Stromal cell of bone marrow (primary cell): ENCODE measurements at regions not wholly inside any gene's neighbourhood (a gene's known extent, or its start where the extent isn't known, plus 50 kb on each side); places are given as distances from the start of the nearest gene placed in this dataset.

Source experiments
- DNase-seq: peaks from one replicate; pipeline ENCODE4 v3.0.0-alpha.2; 2012; ENCODE audit warnings: low read depth

DNA sequence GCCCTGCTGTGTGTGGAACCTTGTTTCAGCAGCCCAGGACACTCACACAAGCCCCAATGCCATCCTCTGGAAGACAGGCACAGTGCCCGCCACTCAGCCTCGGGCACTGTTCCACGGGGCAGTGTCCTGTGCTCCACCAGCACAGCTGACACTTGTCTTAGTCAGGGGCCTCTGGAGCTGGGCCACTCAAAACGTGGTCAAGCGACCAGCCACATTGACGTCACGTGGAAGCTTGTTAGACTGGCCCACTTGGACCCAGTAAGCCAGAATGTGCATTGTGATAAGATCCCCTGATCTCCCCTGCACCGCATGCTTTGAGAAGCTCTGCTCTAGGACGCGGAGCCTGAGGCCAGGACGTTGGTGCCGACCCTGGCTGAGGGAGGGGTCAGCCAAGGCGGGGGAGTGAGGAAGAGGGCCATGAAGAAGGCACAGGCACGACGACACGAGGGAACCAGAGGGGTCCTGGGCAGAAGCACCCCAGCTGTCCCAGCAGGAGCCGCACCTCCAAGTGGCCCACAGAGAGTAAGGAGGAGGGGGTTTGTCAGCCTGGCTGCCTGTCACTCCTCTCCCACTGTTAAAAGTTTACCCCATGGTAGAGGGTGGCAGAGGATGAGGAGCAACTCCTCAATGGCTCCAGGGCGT lies 64.6 kb downstream of the LINC01488 start:
- DNase-seq, result no peak

DNA sequence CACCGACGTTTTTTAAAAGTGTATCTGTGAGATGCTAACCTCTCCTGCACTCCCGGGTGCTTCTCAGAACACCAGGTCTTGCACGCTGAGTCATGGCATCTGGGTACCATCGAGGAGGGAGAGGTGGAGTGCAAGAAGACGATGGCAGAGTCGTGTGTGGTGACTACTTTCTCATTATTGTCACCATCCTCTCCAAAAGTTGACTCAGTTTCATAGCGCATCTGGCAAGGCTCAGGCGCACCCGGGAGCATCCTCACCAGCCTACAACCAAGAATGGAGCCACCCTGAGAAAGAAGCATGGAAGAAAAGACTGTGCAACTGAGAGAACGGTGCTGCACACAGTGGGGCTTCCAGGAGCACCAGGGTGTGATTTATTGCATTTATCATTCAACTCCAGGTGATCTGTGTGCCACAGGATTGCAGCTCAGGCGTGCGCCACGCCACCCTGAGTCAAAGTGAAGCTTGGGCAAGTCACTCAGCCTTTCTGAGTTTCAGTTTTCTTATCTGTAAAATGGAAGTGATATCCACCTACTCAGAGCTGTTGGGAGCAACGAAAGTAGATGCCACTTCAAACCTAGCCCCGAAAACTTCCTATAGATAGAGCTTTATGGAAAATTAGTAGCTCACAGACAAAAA lies 65.4 kb downstream of the LINC01488 start:
- no peak for DNase-seq

- DNase-seq, result no peak
Observed at GRCh38 chr11:69550846-69551245, 69.4 kb downstream of the LINC01488 start.

DNA sequence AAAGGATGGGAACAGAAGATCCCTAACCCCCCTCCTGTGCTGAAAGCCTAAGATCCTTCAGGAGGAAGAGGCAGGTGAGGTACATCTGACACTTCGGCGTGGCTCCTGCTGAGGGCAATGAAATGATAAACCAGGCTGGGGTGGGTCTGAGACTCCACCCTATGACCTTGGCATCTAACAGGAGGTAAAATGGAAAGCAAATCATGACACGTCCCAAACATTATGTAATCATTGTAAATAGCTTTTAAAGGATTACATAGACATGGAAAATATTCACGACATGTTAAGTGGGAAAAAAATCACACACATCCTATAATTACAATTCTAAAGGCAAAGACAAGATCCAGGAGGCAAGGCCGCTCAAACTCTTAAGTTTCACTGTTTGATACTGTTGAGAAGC lies 70.5 kb downstream of the LINC01488 start:
- DNase-seq, result no peak

DNA sequence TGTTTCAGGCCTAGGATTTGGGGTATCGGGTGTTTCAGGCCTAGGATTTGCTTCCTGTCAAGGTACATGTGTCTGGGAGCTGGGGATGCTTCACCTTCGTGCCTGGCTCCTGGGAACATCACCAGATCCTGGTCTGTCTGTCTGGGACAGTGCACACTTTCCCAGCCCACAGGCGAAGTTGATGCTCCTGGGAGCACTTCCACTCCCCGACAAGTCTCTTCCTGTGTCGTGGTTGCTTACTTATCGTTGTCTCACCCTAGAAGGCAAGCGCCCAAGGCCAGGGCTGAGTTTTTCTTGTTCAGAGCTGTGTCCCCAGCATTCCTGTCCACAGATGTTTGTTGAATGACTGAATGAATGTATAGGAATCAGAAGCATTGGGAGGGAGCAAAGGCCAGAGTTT lies 71.5 kb downstream of the LINC01488 start:
- no peak for DNase-seq

DNA sequence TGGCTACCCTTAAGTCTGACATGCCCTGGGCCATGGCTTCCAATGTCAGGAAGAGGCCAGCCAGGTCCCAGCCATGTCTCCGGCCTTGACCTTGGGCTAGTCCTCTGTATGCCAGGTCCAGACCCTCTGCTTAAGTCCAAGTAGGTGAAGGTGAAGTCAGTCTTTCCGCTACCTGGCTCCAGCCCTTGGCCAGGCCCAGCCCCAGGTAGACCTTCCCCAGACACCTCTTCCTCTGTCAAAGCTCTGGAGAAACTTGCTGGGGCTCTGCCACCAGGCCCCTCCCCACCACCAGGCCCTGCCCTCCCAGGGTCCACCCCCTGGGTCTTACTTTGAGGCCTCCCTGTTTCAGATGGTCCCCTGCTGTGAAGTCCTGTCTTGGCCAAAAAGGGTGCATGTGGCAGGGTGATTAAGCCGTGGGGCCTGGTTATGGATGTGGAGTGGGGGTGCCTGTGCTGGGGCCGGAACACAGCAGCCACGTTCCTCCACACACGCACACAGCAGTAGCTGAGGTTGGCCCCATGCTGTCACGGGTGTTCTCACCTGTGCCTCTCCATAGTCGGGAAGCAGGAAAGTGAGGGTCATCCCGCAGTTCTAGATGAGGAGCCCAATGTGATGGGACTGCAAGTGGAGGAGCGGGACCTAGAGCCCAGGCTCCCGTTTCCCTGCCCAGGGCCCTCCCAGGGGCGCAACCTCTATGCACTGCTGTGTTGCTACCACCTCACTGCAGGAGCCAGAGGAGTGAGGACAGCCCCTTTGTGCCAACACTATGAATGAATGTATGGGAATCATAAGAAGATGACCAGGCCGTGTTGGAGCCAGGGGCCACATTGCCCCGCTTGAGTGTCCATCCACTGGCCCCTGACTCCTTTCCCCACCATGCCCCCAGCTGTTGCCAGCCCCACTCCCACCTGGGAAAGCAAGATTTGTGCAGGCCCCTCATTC lies 72.2 kb downstream of the LINC01488 start:
- no peak for DNase-seq

- DNase-seq, result no peak
Observed at GRCh38 chr11:69554849-69555248, 73.4 kb downstream of the LINC01488 start.

- DNase-seq, result no peak
Observed at GRCh38 chr11:69557266-69557665, 75.8 kb downstream of the LINC01488 start.

- no peak for DNase-seq
Observed at GRCh38 chr11:69558519-69558941, 77.1 kb downstream of the LINC01488 start.

- no peak for DNase-seq
Observed at GRCh38 chr11:69559181-69559580, 77.7 kb downstream of the LINC01488 start.

- DNase-seq, result no peak
Observed at GRCh38 chr11:69560141-69560790, 78.8 kb downstream of the LINC01488 start.

DNA sequence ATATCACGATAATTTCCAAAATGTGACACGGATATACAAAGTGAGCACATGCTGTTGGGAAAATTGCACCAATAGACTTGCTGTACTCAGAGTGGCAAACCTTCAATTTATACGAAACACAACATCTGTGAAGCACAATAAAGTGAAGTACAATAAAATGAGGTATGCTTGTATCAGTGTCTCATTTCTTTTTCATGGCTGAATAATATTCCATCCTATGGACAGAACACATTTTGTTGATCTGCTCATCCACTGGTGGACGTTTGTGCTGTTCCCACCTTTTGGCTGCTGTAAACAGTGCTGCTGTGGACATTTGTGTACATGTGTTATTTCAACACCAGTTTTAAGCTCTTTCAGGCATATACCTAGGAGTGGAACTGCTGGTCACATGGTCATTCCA lies 78.7 kb upstream of the CCND1 start:
- no peak for DNase-seq

DNA sequence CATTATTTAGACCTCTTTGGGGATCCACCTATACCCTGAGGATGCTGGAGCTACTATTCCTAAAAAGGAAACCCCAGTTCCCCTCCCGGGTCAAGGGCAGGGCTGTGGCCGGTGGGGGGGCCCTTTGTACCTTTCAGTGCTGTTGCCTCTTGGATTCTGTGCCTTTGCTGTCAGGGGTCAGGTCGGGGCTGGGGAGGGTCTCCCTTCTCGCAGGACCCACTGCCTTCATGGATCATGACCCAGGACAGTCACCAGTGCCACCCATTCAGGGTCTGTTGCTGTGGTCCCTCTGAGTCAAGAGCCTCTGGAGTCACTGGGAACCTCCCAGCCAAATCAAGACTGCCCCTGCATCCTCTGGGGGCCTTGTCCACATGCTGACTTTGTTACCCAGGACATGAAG lies 78.1 kb upstream of the CCND1 start:
- DNase-seq, result no peak

GRCh38 chr11:69563306-69563705 lies 77.7 kb upstream of the CCND1 start:
- DNase-seq, result no peak

DNA sequence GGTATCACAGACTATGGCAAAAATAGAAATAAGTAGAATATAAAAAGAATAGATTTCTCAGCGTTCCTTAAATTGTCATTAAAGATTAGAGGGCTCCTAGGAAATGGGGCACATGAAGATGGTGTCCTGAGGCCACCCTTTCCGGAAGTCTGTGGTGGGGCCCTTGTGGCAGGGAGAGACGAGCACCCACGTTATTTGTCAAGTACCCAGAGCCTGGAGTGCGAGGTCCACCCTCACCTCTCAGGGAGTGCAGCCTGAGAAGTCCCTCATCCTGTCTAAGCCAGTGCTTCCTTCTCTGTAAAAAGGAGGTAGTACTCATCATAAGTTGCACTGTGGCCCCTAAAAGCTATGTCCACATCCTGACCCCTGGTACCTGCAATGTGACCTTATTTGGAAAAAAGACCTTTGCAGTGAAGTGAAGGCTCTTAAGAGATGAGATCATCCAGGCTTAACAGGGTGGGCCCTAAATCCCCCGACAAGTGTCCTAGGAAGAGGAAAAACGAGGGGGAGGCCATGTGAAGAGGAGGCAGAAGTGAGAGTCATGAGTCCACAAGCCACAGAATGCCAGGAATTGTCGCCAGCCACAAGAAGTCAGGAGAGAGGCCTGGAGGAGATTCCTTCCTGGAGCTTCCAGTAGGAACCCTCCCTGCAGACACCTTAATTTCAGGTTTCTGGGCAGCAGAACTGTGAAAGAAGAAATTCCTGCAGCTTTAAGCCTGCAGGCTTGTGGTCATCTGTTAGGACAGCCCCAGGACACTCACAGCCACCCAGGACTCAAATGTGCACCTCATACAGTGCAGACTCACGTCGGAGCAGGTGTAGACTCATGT lies 76.8 kb upstream of the CCND1 start:
- no peak for DNase-seq

DNA sequence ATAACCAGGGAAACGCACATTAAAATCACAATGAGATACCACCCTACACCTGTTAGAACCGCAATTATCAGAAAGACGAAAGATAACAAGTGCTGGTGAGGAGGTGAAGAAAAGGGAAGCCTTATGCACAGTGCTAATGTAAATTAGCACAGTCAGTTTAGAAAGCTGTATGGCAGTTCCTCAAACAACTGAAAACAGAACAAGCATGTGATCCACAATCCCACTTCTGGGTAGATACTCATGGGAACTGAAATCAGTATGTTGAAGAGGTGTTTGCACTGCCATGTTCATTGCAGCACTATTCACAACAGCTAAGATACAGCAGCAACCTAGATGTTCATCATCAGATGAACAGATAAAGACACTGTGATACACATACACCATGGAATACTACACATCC lies 75.0 kb upstream of the CCND1 start:
- no peak for DNase-seq

GRCh38 chr11:69567951-69568808 lies 72.8 kb upstream of the CCND1 start:
- no peak for DNase-seq

GRCh38 chr11:69568809-69569097 lies 72.2 kb upstream of the CCND1 start:
- DNase-seq, result no peak

GRCh38 chr11:69569306-69570200 lies 71.4 kb upstream of the CCND1 start:
- no peak for DNase-seq
